Upper lobe of right lung (tissue), 1 donor: ENCODE measurements at regions not wholly inside any gene's neighbourhood (a gene's known extent, or its start where the extent isn't known, plus 50 kb on each side); places are given as distances from the start of the nearest gene placed in this dataset.

Source experiments
- ATAC-seq: fragments of 200-7000 bp; cut with Tn5 transposase; one replicate; pipeline ENCODE4 v1.9.1; 2020; ENCODE audit warnings: mild to moderate bottlenecking, moderate library complexity
- DNase-seq: peaks from one replicate; pipeline ENCODE4 v3.0.0-alpha.2; 2020
- H3K27ac ChIP-seq: fragments of 200-600 bp; one replicate; pipeline ENCODE4 v1.8.0; 2022
- H3K27me3 ChIP-seq: fragments of 200-600 bp; one replicate; pipeline ENCODE4 v1.8.0; 2022; ENCODE audit warnings: mild to moderate bottlenecking
- H3K36me3 ChIP-seq: fragments of 200-600 bp; one replicate; pipeline ENCODE4 v1.8.0; 2022
- H3K4me1 ChIP-seq: fragments of 200-600 bp; one replicate; pipeline ENCODE4 v1.8.0; 2022
- H3K4me3 ChIP-seq: fragments of 200-600 bp; one replicate; pipeline ENCODE4 v1.8.0; 2022; ENCODE audit warnings: mild to moderate bottlenecking
- H3K9me3 ChIP-seq: fragments of 200-600 bp; one replicate; pipeline ENCODE4 v1.8.0; 2022
- intact Hi-C: fragments of 100-400 bp; cut with DNase I; formaldehyde crosslinking; loops from one replicate; pipeline ENCODE4 v1.11.0; 2022
- TF ChIP-seq, protein P1 (sequence below): fragments of 200-600 bp; IDR thresholded peaks from one replicate; pipeline ENCODE4 v1.8.0; 2022; ENCODE audit warnings: antibody characterized with exemption
- donor health status: DM: no; HTN: yes; CAD: no; lungs with severe emphysema.

- Histone ChIP-seq H3K27me3 (no peaks in the 10 kb centered on the region), H3K4me3 (no peak overlapping the region), H3K27ac (no peak overlapping the region), H3K36me3 (no peaks in the 10 kb centered on the region), H3K4me1 (peaks cover 9% of the 10 kb centered on the region), H3K9me3 (no peaks in the 10 kb centered on the region)
- ATAC-seq = peak; percentile 17
- DNase-seq = no peak
- intact Hi-C loops = no loop called here
- TF ChIP-seq, protein P1, sequence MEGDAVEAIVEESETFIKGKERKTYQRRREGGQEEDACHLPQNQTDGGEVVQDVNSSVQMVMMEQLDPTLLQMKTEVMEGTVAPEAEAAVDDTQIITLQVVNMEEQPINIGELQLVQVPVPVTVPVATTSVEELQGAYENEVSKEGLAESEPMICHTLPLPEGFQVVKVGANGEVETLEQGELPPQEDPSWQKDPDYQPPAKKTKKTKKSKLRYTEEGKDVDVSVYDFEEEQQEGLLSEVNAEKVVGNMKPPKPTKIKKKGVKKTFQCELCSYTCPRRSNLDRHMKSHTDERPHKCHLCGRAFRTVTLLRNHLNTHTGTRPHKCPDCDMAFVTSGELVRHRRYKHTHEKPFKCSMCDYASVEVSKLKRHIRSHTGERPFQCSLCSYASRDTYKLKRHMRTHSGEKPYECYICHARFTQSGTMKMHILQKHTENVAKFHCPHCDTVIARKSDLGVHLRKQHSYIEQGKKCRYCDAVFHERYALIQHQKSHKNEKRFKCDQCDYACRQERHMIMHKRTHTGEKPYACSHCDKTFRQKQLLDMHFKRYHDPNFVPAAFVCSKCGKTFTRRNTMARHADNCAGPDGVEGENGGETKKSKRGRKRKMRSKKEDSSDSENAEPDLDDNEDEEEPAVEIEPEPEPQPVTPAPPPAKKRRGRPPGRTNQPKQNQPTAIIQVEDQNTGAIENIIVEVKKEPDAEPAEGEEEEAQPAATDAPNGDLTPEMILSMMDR = no peak
These were observed 472.6 kb downstream of the TXNL1 start for GRCh38 chr18:56165601-56166355.

DNA sequence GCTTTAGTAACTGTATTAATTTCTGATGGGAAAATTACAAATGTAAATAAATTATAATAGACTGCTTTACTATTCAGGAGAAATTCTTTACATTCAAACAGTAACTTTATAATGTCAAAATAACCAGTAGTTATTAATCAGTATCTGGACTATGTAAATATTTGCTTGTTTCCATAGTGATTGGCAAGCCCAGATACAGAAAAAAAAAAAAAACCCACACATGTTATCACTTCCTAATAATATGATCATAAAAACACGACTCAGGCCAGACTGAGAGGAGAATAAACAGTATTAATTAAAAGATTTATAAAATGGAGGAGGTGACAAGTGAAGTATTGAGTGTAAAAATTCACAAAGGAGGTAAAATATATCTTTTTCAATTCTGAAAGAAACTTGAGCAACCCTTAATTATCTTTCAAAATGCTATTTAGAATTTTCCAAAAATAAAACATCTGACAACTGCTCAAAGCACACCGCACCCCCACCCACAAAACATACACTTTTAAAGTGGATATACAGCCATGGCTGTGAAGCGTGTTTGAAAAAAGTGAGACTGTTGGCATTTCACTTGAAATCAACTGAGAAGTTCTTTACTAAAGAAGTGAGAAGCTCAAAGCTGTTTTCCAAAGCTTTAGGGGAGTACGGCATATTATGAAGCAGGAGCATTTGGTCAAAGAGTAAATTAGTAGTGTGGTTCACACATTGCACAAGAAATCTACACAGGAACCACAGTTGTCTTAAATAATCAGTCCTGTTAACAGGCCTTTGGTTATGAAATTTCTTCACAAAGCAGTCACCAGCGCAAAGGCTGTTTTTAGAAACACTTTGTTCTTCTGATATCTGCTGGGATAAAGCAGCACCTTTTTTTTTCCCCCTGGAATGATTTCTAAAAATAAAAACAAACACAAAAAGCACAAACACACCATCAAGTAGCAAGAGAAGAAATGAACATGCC lies 475.8 kb downstream of the TXNL1 start:
- DNase-seq (no peak), ATAC-seq (peak; percentile 30)
- H3K27me3 ChIP-seq = no peaks in the 10 kb centered on the region
- peaks cover 5% of the 10 kb centered on the region for H3K4me1 ChIP-seq
- intact Hi-C loops = no loop called here
- no peaks in the 10 kb centered on the region for H3K36me3 ChIP-seq
- H3K27ac ChIP-seq = no peak overlapping the region
- H3K9me3 ChIP-seq = no peaks in the 10 kb centered on the region
- no peak overlapping the region for H3K4me3 ChIP-seq
- TF ChIP-seq, protein P1 = no peak

DNA sequence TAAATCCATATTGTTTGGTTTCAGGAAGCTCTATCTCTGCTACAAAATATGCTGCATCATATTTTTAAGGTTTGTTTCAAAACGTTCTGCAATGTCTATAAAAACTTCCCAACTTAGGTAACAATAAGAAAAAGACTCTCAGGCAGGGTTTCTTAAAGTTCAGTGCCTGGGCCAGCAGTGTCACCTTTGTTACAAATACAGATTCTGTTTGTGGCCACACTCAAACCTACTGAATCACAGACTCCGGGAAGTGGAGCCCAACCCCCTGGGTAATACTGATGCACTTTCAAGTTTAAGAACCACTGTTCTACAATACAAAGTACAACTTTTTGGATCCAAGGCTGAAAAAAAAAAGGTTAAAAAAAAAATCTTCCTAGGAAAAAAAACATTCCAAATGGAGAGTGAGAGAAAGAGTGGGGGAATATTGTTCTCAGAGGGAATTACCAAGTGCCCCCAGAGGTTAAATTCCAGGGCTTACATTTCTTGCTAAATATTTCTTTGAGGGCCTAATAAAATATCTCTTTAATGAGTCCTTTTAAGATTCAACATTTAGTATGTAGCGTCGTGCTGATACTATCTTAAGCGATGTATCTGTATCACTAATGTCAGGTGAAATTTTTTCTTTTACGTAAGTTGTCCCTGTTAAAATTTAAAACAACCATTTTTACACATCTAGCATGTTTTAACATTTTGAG lies 476.7 kb downstream of the TXNL1 start:
- peaks cover 2% of the 10 kb centered on the region for H3K4me1 ChIP-seq
- DNase-seq (no peak), ATAC-seq (peak; percentile 41)
- no peaks in the 10 kb centered on the region for H3K27me3 ChIP-seq
- no peaks in the 10 kb centered on the region for H3K9me3 ChIP-seq
- no peak overlapping the region for H3K27ac ChIP-seq
- no peak overlapping the region for H3K4me3 ChIP-seq
- TF ChIP-seq, protein P1 = no peak
- intact Hi-C loops = no loop called here
- no peaks in the 10 kb centered on the region for H3K36me3 ChIP-seq

DNA sequence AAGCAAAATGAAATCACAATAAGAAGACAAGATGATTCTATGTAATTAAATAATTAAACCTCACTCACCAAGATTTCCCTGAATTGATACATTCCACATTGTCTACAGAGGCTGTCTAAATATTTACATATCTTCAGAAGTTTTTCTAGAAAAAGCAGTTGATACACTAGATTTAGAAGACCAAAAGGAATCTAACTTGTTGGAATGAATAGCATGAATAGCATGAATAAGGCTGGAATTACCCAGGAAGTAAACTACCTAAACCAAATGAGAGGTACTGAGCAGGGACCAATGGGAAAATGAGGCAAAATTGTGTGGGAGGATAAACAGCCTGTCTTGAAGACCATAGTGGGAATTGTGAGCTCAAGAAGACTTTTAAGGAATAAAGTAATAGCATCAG lies 479.7 kb downstream of the TXNL1 start:
- no peak for DNase-seq
- ATAC-seq = no peak
- intact Hi-C loops = no loop called here
- no peaks in the 10 kb centered on the region for H3K36me3 ChIP-seq
- no peak overlapping the region for H3K27ac ChIP-seq
- H3K4me3 ChIP-seq = no peak overlapping the region
- H3K27me3 ChIP-seq = no peaks in the 10 kb centered on the region
- H3K4me1 ChIP-seq = no peaks in the 10 kb centered on the region
- no peaks in the 10 kb centered on the region for H3K9me3 ChIP-seq
- TF ChIP-seq, protein P1 = no peak

GRCh38 chr18:56157541-56157940 lies 480.9 kb downstream of the TXNL1 start:
- Histone ChIP-seq H3K36me3 (no peaks in the 10 kb centered on the region), H3K27ac (no peak overlapping the region), H3K4me1 (no peaks in the 10 kb centered on the region), H3K27me3 (no peaks in the 10 kb centered on the region), H3K4me3 (no peak overlapping the region), H3K9me3 (no peaks in the 10 kb centered on the region)
- intact Hi-C loops = no loop called here
- TF ChIP-seq, protein P1 = no peak
- ATAC-seq (no peak), DNase-seq (no peak)
